ENCODE measurements at regions not wholly inside any gene's neighbourhood (a gene's known extent, or its start where the extent isn't known, plus 50 kb on each side); places are given as distances from the start of the nearest gene placed in this dataset.

GRCh38 chr10:2414039-2414438, 653.3 kb upstream of the PFKP start:
- TF ChIP-seq, protein P1, sequence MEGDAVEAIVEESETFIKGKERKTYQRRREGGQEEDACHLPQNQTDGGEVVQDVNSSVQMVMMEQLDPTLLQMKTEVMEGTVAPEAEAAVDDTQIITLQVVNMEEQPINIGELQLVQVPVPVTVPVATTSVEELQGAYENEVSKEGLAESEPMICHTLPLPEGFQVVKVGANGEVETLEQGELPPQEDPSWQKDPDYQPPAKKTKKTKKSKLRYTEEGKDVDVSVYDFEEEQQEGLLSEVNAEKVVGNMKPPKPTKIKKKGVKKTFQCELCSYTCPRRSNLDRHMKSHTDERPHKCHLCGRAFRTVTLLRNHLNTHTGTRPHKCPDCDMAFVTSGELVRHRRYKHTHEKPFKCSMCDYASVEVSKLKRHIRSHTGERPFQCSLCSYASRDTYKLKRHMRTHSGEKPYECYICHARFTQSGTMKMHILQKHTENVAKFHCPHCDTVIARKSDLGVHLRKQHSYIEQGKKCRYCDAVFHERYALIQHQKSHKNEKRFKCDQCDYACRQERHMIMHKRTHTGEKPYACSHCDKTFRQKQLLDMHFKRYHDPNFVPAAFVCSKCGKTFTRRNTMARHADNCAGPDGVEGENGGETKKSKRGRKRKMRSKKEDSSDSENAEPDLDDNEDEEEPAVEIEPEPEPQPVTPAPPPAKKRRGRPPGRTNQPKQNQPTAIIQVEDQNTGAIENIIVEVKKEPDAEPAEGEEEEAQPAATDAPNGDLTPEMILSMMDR (IDR thresholded peaks at IDR 0.05): no peak
- TF ChIP-seq POLR2A (IDR thresholded peaks at IDR 0.05): no peak
- H3K4me1 ChIP-seq: no peaks in the 10 kb centered on the region
- intact Hi-C loops (cut with DNase I): no loop called here
- no peaks in the 10 kb centered on the region for H3K27me3 ChIP-seq
- 80 to 88% (median 87%) methylated on average over 8 of the region's 8 CpGs for WGBS, 4 donors
- H3K27ac ChIP-seq: no peak overlapping the region
- no peaks in the 10 kb centered on the region for H3K36me3 ChIP-seq
- H3K4me3 ChIP-seq: no peak overlapping the region
- DNase-seq (no peak), ATAC-seq (no peak)
- peaks cover 0 to 2% (median 0%) of the 10 kb centered on the region in 12 donors for H3K9me3 ChIP-seq

- TF ChIP-seq, protein P1 (IDR thresholded peaks at IDR 0.05): no peak
- TF ChIP-seq POLR2A (IDR thresholded peaks at IDR 0.05): no peak
- no peak for DNase-seq
- H3K4me3 ChIP-seq: no peak overlapping the region
- H3K27ac ChIP-seq: no peak overlapping the region
- intact Hi-C loops (cut with DNase I): no loop called here
- no peak for ATAC-seq
- H3K27me3 ChIP-seq: no peaks in the 10 kb centered on the region
- WGBS, 4 donors: 76 to 87% (median 79%) methylated on average over 4 of the region's 4 CpGs
- no peaks in the 10 kb centered on the region for H3K36me3 ChIP-seq
- H3K4me1 ChIP-seq: no peaks in the 10 kb centered on the region
- peaks cover 0 to 2% (median 0%) of the 10 kb centered on the region in 12 donors for H3K9me3 ChIP-seq
Observed at GRCh38 chr10:2410049-2410448, 657.3 kb upstream of the PFKP start.

DNA sequence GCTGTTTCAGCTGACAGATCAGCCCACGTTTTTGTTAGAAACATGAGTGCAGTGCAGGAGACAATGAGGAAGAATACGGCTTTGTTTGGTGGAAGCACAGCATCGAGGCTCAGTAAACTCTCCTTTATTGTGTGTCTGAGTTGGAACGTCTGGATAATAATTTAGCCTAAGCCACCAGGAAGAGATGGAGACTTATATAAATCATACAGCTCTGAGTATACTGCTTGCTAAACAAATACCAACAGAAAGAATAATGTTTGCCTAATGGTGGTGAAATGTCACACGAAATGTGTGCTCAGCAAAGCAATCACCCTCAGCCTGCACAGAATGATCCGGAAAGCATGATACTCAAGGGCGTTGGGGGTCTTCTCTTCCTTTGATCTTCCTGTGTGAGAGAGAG, 664.1 kb upstream of the ADARB2 start:
- H3K36me3 ChIP-seq: no peaks in the 10 kb centered on the region
- 64 to 75% (median 68%) methylated on average over 7 of the region's 7 CpGs for WGBS, 4 donors
- ATAC-seq (no peak), DNase-seq (no peak)
- H3K4me1 ChIP-seq: no peaks in the 10 kb centered on the region
- H3K27me3 ChIP-seq: no peaks in the 10 kb centered on the region
- intact Hi-C loops (cut with DNase I): no loop called here
- H3K27ac ChIP-seq: no peak overlapping the region
- TF ChIP-seq, protein P1 (IDR thresholded peaks at IDR 0.05): no peak
- no peak for TF ChIP-seq POLR2A (IDR thresholded peaks at IDR 0.05)
- H3K4me3 ChIP-seq: no peak overlapping the region
- no peaks in the 10 kb centered on the region for H3K9me3 ChIP-seq

GRCh38 chr10:2399482-2399881, 662.2 kb upstream of the ADARB2 start:
- Histone ChIP-seq H3K4me3 (no peak overlapping the region), H3K36me3 (no peaks in the 10 kb centered on the region), H3K4me1 (no peaks in the 10 kb centered on the region), H3K27ac (no peak overlapping the region), H3K9me3 (no peaks in the 10 kb centered on the region), H3K27me3 (no peaks in the 10 kb centered on the region)
- TF ChIP-seq POLR2A (IDR thresholded peaks at IDR 0.05): no peak
- TF ChIP-seq, protein P1 (IDR thresholded peaks at IDR 0.05): no peak
- intact Hi-C loops (cut with DNase I): no loop called here
- no peak for DNase-seq
- WGBS, 4 donors: 58 to 72% (median 61%) methylated on average over 4 of the region's 4 CpGs
- no peak for ATAC-seq
